Activated CD4-positive, alpha-beta T cell treated with anti-CD3 and anti-CD28 coated beads, Interleukin-2, amount 50 U/mL, for 24 hours (primary cell): ENCODE measurements at regions not wholly inside any gene's neighbourhood (a gene's known extent, or its start where the extent isn't known, plus 50 kb on each side); places are given as distances from the start of the nearest gene placed in this dataset.
"Not testable (repeated sequence)": the region's sequence is repeated elsewhere in the genome, so short reads cannot be mapped to it uniquely, and the experiment has no call there.

Experiments used
- DNase-seq, 2 donors: peaks; one replicate each; pipeline ENCODE4 v3.0.0-alpha.2; 2020; ENCODE audit warnings: low read depth in 1 of 2, low spot score in 1 of 2

DNA sequence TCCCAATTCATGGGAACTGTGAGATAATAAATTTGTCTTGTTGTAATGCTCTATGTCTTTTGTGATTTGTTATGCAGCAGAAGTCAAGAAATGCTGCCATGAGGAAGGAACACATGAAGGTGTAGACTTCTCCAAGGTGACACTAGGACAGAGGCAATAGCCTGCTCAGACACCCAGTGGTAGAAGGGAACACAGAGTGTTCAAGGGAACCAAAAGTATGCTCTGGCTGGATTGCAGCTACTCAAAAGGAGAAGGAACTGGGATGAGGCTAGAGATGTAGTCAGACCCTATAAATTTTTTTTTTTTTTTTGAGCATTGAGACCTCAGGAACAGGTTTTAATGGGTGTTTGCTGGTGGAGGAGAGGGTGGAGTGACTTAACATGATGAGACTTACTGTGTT, 232.5 kb downstream of the PARP8 start:
- DNase-seq, result no peak

- no peak for DNase-seq
Measured at GRCh38 chr5:50900952-50901510, 234.6 kb downstream of the PARP8 start.

DNA sequence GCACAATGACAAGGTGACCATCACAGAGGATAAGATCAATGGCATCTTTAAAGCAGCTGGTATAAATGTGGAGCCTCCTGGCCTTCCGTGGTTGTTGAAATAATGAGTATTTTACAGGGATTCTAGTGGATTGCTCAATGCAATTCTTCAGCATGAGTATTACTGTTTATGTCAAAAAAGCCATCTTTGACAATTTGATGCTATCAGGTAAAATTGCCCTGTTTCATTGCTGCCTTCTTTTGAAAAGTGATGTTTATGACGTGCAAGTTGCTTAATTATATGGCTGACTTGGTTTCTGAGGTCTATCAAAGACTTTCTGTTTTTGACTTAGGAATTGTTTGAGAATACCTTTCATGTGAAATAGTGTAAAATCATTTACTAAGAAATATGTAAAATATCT, 237.2 kb downstream of the PARP8 start:
- DNase-seq, result no peak

DNA sequence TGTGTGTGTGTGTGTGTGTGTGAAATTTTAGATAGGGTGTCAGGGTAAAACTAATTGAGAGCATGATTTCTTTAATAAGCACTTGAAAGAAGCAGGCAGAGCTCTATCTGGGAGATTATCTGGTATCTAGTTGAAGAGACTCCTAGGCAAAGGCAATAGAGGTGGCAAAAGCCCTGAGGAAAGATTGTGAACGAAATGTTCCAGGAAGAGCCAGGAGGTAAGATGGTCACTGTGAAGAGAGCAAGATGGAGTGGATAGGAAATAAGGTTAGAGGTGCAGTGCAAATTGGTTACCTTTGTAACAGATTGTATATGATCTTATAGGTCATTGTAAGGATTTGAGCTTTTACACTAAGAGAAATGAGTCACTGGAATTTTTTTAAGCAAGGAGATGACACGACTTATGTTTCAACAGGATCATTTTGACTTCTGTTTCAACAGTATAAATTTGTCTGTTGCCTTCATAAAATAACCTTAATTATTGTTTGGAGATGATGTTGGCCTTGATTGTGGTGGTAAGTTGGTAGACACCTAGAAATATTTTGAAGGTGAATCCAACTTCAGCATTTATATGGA, 239.6 kb downstream of the PARP8 start:
- no peak for DNase-seq

GRCh38 chr5:50920160-50920559, 253.7 kb downstream of the PARP8 start:
- not testable (repeated sequence) for DNase-seq

- DNase-seq, result no peak
Measured at GRCh38 chr5:50921366-50922133, 255.1 kb downstream of the PARP8 start.

- not testable (repeated sequence) for DNase-seq
Measured at GRCh38 chr5:50922134-50922941, 255.9 kb downstream of the PARP8 start.

GRCh38 chr5:50922942-50923767, 256.7 kb downstream of the PARP8 start:
- DNase-seq, result no peak

DNA sequence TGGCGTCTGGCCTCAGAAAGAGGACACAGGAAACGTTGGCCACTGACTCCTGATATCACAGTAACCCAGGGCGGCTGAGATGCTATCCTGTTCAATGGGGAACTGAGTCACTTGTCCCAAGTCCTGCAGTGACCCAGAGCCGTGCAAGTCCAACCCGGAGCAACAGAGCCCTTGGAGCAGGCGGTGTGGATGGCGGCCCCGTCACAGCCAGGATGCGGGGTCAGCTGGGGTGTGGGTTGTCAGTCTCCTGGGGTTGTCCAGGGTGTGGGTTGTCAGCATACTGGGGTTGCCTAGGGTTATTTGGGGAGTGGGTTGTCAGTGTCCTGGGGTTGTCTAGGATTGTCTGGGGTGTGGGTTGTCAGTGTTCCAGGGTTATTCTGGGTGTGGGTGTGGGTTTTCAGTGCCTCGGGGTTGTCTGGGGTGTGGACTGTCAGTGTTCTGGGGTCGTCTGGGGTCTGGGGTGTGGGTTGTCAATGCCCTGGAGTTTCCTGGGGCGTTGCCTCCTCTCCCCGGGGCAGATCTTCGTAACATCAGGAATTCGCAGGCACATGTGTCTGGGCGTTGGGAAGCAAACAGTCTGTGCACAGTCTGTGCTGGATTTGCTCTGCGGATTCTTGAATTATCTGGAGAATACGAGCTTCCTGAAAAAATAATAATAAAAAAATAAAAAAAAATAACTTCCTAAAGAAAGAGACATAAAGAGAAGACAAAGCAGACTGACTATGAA, 257.5 kb downstream of the PARP8 start:
- no peak for DNase-seq

- no peak for DNase-seq
Measured at GRCh38 chr5:50927953-50928352, 261.5 kb downstream of the PARP8 start.

GRCh38 chr5:50929174-50929573, 262.7 kb downstream of the PARP8 start:
- no peak for DNase-seq

DNA sequence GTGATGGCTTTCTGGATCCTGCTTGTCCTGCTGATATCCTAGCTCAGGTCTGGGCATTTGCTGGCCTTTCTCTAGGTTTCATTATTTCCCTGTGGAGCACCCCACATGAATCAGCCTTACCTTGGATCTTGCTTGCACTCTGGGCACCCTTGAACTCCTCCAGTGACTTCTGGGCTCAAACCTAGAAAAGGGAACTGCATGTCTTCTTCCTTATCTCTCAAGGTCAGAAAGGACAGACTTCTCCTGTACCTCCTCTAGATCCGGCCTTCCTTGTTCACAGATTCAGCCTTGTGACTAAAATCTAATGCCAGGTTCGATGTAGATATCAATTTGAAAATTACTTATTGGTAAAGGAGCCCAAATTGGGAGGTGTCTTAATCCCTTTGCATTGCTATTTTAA, 267.9 kb downstream of the PARP8 start:
- DNase-seq, result no peak

- DNase-seq, result no peak
Measured at GRCh38 chr5:50945139-50945538, 278.7 kb downstream of the PARP8 start.

DNA sequence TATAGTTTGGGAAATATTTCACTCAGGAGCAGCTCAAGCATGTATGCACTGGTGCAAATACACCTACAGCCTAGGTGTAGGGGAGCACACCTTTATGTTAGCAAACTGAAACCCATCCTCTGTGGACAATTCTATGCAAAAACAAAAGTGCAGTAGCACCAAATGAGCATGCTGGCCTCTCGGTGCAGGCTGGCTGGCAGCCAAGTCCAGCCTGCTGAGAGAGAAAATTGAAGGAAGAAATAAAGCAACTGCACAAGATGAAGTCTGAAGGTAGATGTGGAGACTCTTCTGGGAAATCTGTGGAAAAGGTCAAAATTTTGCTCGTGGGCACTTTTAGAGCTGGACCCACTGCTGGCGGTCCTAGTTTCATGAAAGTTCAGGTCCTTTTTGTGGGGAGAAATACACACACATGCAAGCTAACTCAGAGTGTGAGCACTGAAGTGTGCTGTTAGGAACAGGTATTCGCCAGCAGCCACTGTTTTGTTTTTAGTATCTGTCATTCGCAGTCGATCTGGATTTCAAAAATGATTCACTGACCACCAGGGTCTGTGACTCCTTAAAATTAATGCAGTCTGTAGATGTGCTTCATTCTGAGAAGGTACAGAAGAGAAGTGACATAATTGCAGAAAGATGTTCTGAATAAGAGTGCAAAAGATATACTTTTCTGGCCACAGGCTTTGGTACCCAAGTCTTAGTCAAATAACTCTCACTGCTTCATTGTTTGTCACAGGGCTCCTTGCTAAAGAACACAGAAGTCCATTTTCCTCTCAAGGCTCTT, 281.7 kb downstream of the PARP8 start:
- no peak for DNase-seq

DNA sequence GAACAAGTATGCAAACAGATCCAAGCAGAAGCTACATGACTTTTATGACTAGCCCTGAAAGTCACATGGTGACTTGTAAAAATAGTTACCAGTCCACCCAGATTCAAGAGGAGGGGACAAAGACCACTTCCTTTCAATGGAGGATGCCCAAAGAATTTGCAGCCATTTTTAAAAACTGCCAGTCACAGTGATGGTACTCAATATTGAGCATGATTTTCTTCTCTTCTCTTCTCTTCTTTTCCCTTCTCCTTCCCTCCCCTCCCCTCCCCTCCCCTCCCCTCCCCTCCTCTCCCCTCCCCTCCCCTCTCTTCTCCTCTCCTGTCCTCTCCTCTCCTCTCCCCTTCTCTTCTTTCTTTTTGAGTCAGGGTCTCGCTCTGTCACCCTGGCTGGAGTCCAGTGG, 286.9 kb downstream of the PARP8 start:
- no peak for DNase-seq

GRCh38 chr5:50958852-50959457, 292.5 kb downstream of the PARP8 start:
- no peak for DNase-seq

- peak; percentile 32 to 60 for DNase-seq
Measured at GRCh38 chr5:50962934-50963872, 296.8 kb downstream of the PARP8 start.
